Rectal smooth muscle tissue (tissue), 1 donor: ENCODE measurements at regions not wholly inside any gene's neighbourhood (a gene's known extent, or its start where the extent isn't known, plus 50 kb on each side); places are given as distances from the start of the nearest gene placed in this dataset.
"Not testable (repeated sequence)": the region's sequence is repeated elsewhere in the genome, so short reads cannot be mapped to it uniquely, and the experiment has no call there.

Experiments used
- H3K27ac ChIP-seq: one replicate; pipeline ENCODE4 v1.7.0; 2013; ENCODE audit warnings: low read depth, low read length, inconsistent platforms
- H3K27me3 ChIP-seq: one replicate; pipeline ENCODE4 v1.7.0; 2013; ENCODE audit warnings: low read length; ENCODE audit not compliant: control insufficient read depth, insufficient read depth
- H3K36me3 ChIP-seq: one replicate; pipeline ENCODE4 v1.7.0; 2013; ENCODE audit warnings: low read length; ENCODE audit not compliant: control insufficient read depth, insufficient read depth
- H3K4me1 ChIP-seq: one replicate; pipeline ENCODE4 v1.7.0; 2013; ENCODE audit warnings: low read length; ENCODE audit not compliant: control insufficient read depth, insufficient read depth
- H3K4me3 ChIP-seq: one replicate; pipeline ENCODE4 v1.7.0; 2013; ENCODE audit warnings: low read length
- H3K9ac ChIP-seq: one replicate; pipeline ENCODE4 v1.7.0; 2013; ENCODE audit warnings: low read length

DNA sequence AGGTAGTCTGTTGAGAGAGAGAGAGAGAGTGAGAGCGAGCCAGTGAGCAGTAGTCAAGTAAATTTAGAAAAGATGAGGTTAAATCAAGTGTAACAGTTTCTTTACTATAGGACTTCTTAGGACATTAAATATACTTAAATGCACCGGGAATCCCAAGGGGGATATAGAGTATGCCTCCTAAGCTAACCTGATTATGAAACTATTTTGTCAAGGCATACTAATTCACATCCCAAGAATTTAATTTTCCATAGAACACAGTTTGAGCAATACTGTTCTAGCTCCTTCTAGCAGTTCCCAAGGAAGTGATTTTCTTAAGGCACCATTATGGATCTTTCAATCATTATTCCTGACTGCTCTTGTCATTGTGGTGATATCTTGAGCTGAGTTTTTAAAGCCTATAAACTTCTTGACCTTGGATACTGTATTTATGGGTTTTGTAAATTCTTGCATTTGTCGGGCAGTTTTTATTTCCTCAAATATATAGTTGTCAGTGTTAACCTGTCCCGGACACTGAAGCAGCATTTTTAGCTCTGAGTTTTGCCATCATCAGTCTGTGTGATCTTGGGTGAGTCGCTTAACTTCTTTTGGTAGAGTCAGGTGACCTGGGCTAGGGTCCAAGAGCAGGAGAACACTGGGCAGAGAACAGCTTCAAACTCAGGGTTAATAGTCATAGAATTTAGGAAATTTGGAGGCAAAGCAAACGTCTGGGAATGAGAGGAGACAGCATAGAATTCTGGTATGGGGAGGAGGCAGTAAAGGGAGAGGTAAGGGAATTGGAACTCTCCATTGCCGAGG, 196.5 kb upstream of the FRMD6 start:
- no peaks in the 10 kb centered on the region for H3K27me3 ChIP-seq
- H3K36me3 ChIP-seq = no peaks in the 10 kb centered on the region
- H3K4me1 ChIP-seq = no peaks in the 10 kb centered on the region
- no peak overlapping the region for H3K27ac ChIP-seq
- H3K4me3 ChIP-seq = no peak overlapping the region
- H3K9ac ChIP-seq = no peak overlapping the region

DNA sequence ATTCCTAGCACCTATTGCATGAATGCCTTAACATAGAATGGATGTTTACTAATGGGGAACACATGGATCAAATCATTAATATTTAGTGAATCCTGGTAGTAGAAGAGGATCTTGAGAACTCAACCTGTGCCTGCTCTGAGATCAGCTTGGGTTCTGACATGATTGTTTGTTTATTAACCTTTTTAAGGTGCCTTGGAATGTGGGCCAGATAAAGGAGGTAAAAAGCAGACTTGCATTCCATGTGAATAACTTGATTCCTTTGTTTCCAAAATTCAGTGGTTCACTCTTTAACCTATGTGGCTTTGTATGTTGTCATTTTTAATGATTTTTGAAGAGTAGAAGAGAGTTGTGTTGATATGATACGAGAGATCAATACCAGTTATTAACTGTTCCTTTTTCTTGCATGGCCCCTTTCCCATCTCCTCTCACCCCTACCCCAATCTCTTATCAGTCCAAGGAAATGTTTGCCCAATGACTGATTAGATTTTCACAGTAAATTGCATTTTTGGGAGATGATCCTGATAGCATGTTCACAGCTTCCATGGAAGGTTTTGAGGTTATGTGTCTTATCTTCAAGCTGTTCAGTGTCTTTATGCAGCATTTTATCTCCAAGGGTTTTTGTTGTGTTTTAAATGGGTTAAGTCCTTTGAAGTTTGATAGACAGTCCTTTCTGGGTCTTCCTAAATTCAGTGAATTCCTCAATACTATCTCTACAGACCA, 193.7 kb upstream of the FRMD6 start:
- Histone ChIP-seq H3K27ac (no peak overlapping the region), H3K9ac (no peak overlapping the region), H3K27me3 (no peaks in the 10 kb centered on the region), H3K4me3 (no peak overlapping the region), H3K4me1 (no peaks in the 10 kb centered on the region), H3K36me3 (no peaks in the 10 kb centered on the region)

DNA sequence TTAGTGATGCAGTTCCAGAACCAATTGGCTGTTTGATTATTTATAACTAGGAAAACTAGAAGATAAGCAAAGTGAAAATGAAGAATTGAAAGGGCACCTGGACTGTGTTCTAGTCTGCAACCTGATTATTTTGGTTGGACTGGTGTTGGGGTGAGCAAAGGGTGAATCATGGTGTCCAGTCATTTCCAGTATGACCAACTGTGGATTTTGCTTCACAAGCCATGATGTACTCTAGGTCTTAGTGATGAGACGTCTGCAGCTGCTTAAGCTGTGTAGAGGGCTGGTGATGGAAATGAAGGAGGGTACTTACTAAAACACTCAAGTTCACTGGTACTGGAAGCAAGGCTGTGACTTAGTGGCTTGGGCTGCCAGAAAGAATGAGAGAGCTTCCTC, 193.2 kb upstream of the FRMD6 start:
- no peaks in the 10 kb centered on the region for H3K27me3 ChIP-seq
- no peak overlapping the region for H3K4me3 ChIP-seq
- H3K9ac ChIP-seq = no peak overlapping the region
- H3K27ac ChIP-seq = no peak overlapping the region
- no peaks in the 10 kb centered on the region for H3K36me3 ChIP-seq
- no peaks in the 10 kb centered on the region for H3K4me1 ChIP-seq

DNA sequence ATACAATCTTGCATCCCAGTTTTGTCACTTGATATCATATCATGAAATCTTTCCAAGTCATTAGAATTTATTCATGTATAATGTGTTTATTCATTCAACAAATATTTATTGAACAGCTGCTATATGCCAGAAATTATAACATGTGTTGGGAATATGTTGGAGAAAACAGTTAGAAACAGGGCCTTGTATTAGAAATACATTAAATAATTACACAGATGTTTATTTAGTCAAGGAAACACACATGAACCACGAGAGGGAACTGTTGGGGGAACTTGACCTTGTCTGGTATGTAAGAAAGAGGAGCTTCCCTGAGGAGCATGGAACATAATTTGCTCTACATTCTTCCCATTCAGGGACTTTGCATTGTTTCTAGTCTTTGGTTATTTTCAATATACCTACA, 191.7 kb upstream of the FRMD6 start:
- H3K36me3 ChIP-seq = no peaks in the 10 kb centered on the region
- H3K9ac ChIP-seq = no peak overlapping the region
- no peak overlapping the region for H3K4me3 ChIP-seq
- H3K27ac ChIP-seq = no peak overlapping the region
- no peaks in the 10 kb centered on the region for H3K4me1 ChIP-seq
- H3K27me3 ChIP-seq = no peaks in the 10 kb centered on the region

DNA sequence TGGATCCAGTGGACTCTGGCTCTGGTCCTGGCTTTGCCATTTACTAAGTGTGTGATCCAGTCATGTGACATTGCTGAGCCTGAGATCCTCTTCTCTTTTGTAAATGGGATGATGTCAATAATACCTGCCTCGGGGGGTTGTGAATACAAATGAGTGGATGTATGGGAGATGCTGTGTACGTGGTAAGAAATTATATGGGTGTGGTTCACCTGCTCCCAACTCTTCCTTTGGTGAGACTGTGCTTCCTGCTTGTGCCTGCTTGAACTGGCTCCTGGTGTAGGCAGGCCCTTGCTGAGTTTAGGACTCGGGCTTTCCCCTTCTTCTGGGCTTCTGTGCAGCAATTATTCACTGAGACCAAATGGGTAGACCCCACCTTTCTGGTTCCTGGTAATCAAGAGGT, 189.5 kb upstream of the FRMD6 start:
- no peaks in the 10 kb centered on the region for H3K27me3 ChIP-seq
- no peak overlapping the region for H3K4me3 ChIP-seq
- H3K36me3 ChIP-seq = no peaks in the 10 kb centered on the region
- H3K9ac ChIP-seq = no peak overlapping the region
- no peak overlapping the region for H3K27ac ChIP-seq
- H3K4me1 ChIP-seq = no peaks in the 10 kb centered on the region

DNA sequence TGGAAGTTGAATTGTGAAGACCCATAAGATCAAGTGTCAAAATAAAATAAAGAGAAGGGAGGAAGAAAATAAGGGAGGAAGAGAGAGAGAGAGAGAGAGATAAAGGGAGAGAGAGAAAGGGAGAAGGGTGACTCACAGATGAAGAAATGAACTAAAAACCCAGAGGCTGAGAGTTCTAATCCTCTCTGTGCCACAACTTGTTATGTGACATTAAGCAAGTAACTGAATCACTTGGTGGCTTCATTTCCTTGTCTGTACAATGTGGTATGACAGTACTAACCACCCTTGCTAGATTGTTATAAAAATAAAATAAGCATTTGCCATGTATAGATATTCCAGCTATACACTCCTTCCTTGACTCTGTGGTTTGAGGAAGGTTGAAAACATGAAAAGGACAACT, 189.0 kb upstream of the FRMD6 start:
- Histone ChIP-seq H3K4me1 (no peaks in the 10 kb centered on the region), H3K9ac (no peak overlapping the region), H3K27ac (no peak overlapping the region), H3K36me3 (no peaks in the 10 kb centered on the region), H3K4me3 (no peak overlapping the region), H3K27me3 (no peaks in the 10 kb centered on the region)

DNA sequence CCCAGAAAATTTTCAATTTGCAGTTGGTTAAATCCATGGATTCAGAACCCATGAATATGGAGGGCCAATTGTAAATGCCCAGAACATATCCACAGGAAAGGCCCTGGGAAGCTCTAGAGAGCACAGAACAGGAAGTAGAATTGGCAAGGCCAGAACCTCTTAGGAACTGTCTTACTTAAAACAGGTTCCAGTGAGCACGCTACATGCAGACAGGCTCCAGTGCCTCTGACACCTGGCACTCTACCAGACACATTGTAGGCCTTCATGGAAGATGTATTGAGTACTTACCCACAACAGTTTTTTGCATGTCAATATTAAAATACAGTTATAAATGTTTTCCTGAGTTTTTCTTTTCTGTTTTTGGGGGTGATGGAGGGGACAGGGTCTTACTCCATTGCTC, 188.2 kb upstream of the FRMD6 start:
- no peak overlapping the region for H3K9ac ChIP-seq
- H3K4me3 ChIP-seq = no peak overlapping the region
- H3K27me3 ChIP-seq = no peaks in the 10 kb centered on the region
- H3K36me3 ChIP-seq = no peaks in the 10 kb centered on the region
- no peak overlapping the region for H3K27ac ChIP-seq
- H3K4me1 ChIP-seq = no peaks in the 10 kb centered on the region

DNA sequence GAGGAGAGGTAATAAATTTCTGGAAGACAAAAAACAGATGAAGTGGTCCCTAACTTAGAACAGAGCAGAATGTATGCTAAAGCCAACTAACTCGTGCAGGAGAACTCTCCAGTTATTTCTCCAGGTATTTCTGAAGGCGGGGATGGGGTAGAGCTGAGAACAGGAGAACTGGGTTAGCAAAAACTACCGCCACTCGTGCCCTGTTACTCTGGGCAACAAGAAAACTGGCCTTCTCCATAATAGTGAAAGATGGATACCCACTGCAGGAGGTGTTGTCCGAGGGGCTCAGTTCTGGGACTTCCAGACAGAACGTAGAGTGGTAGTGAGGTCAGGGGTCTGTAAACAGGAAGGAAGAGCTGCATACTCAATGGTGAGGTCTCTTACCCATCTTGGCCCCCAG, 187.3 kb upstream of the FRMD6 start:
- no peak overlapping the region for H3K27ac ChIP-seq
- H3K27me3 ChIP-seq = no peaks in the 10 kb centered on the region
- no peaks in the 10 kb centered on the region for H3K4me1 ChIP-seq
- no peak overlapping the region for H3K4me3 ChIP-seq
- H3K36me3 ChIP-seq = no peaks in the 10 kb centered on the region
- H3K9ac ChIP-seq = no peak overlapping the region

DNA sequence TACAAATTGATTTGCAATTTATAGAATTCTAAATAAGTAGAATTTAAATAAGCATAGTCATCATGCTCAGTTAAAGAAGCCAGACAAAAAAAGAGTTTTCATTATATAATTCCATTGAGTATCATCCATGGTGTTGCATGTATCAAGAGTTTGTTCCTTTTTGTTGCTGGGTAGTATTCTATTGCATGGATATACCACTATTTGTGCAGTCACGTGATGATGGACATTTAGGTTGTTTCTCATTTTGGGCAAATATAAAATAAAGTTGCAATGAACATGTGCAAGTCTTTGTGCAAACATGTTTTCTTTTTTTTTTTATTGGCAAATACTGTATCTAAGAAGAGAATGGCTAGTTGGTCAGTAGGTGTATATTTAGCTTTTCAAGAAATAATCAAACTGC, 186.2 kb upstream of the FRMD6 start:
- H3K4me1 ChIP-seq = no peaks in the 10 kb centered on the region
- H3K9ac ChIP-seq = no peak overlapping the region
- H3K4me3 ChIP-seq = no peak overlapping the region
- no peak overlapping the region for H3K27ac ChIP-seq
- no peaks in the 10 kb centered on the region for H3K36me3 ChIP-seq
- no peaks in the 10 kb centered on the region for H3K27me3 ChIP-seq

DNA sequence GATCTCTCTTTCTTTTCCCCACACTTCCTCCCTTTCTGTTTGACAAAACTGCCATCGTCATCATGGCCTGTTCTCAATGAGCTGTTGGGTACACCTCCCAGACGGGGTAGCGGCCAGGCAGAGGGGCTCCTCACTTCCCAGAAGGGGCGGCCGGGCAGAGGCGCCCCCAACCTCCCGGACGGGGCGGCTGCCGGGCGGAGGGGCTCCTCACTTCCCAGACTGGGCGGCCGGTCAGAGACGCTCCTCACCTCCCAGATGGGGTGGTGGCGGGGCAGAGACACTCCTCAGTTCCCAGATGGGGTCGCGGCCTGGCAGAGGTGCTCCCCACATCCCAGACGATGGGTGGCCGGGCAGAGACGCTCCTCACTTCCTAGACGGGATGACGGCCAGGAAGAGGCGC, 184.3 kb upstream of the FRMD6 start:
- not testable (repeated sequence) for H3K9ac ChIP-seq, H3K4me3 ChIP-seq, H3K27me3 ChIP-seq, H3K4me1 ChIP-seq, H3K36me3 ChIP-seq, H3K27ac ChIP-seq

DNA sequence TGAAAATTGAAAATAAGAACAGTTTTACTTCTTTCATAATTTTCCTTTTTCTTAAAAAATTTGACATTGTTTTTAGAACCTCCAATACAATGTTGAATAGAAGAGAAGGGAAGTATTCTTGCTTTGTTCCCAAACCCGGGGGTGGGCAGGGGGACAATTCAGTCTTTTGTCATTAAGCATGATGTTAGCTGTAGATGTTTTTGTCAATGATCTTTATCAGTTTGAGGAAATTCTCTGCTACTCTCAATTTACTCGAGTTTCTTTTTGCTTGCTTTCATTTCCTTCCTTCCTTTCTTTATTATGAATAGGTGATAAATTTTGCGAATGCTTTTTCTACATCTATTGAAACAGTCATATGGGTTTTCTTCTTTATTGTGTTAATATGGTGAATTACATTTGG, 183.2 kb upstream of the FRMD6 start:
- no peak overlapping the region for H3K9ac ChIP-seq
- H3K27ac ChIP-seq = no peak overlapping the region
- no peaks in the 10 kb centered on the region for H3K27me3 ChIP-seq
- no peaks in the 10 kb centered on the region for H3K36me3 ChIP-seq
- no peak overlapping the region for H3K4me3 ChIP-seq
- peaks cover 3% of the 10 kb centered on the region for H3K4me1 ChIP-seq

DNA sequence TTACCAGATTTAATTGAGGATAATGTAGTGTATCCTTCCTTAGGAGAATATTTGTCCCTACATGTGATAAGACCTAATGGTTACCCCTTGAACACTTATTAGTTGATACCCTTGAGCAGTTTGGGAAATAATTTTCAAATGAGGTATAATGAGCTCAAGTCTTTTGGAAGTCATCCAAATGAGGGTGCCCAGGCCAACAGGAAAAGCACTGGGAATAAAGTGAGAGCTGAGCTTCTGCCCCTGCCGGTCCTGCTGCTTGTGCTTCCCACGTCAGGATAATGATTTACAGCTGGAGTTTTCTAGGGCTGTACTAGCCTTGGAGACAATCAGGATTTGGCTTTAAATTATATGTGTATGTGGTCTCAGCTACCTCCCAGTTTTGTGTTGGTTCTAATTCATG, 178.8 kb upstream of the FRMD6 start:
- Histone ChIP-seq H3K4me3 (no peak overlapping the region), H3K4me1 (peaks cover 3% of the 10 kb centered on the region), H3K9ac (no peak overlapping the region), H3K27me3 (no peaks in the 10 kb centered on the region), H3K27ac (no peak overlapping the region), H3K36me3 (no peaks in the 10 kb centered on the region)

DNA sequence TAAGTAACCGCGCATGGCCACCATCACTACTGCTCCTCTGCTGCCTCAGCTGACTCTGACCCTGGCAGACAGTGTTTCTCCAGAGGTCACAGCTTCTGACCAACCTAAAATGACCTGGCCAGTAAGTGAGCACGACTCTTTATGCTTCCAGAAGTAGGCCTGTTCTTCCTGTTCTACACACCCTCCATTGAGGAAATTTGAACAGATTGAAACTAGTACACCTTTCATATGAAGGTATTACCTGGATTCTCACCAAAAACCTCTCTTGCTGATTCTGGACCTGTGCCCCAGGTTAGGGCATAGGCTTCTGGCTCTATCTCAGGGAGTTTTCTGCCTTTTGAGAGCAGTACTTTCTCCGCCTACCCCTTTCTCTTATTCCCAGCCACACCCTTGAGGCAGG, 178.4 kb upstream of the FRMD6 start:
- Histone ChIP-seq H3K27ac (no peak overlapping the region), H3K36me3 (no peaks in the 10 kb centered on the region)

More for the DNA sequence above, 178.4 kb upstream of the FRMD6 start:
- Histone ChIP-seq H3K4me3 (no peak overlapping the region), H3K9ac (no peak overlapping the region), H3K4me1 (peaks cover 3% of the 10 kb centered on the region), H3K27me3 (no peaks in the 10 kb centered on the region)
